ENCODE measurements at regions not wholly inside any gene's neighbourhood (a gene's known extent, or its start where the extent isn't known, plus 50 kb on each side); places are given as distances from the start of the nearest gene placed in this dataset.

DNA sequence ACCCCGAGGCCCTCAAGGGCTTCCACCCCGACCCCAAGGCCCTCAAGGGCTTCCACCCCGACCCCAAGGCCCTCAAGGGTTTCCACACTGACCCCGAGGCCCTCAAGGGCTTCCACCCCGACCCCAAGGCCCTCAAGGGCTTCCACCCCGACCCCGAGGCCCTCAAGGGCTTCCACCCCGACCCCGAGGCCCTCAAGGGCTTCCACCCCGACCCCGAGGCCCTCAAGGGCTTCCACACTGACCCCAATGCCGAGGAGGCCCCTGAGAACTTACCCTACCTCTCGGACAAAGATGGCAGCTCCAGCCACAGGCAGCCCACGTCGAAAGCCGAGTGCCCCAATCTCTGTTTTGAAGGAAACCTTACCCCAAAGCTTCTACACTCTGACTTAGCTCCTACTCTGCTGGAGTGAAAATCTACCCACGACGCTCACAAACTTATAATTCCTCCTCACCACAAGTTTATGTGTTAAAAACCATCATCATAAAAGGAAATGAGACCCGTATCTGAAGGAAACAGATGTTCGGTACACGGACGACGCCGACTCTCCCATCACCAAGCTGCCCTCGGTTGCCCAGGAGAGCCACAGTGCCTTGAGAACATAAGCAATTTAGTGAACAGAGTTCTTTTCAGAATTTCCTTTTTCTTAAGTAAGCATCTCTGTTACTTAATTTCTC is 61.2 kb upstream of the RPH3AL start:
- Histone ChIP-seq H3K18ac (ENCODE audit: extremely low read depth, low read length) (no peak overlapping the region), H3K4me1 (replicated peaks in 1 of 4; ENCODE audit: control insufficient read depth in 3 of 4, insufficient read depth in 4 of 4, low read length in 3 of 4) (peaks cover 0 to 8% (median 3%) of the 10 kb centered on the region in 4 experiments; a peak in 4 of 7 replicates), H4K8ac (ENCODE audit: extremely low read depth, insufficient read depth, low read length) (no peak overlapping the region), H2BK120ac (replicated peaks; ENCODE audit: low read depth, low read length) (no peak overlapping the region), H3K9me3 (ENCODE audit: insufficient read depth in 2 of 2, low read depth in 1 of 2, low read length in 1 of 2) (no peaks in the 10 kb centered on the region), H3K23ac (ENCODE audit: insufficient read length) (no peak overlapping the region), H3K36me3 (ENCODE audit: control insufficient read depth in 2 of 4, insufficient read depth in 4 of 4, low read length in 3 of 4) (0 out of 8 replicates have a peak, but pooled peaks cover 0 to 3% (median 0%) of the 10 kb centered on the region in 4 experiments), H2BK5ac (ENCODE audit: low read depth, low read length) (no peak overlapping the region), H2BK20ac (ENCODE audit: low read length) (no peak overlapping the region), H4K91ac (replicated peaks; ENCODE audit: insufficient read length, low read length) (no peak overlapping the region), H3K56ac (replicated peaks; ENCODE audit: insufficient read length, low read depth, low read length) (no peak overlapping the region), H3K9ac (replicated peaks in 1 of 4; ENCODE audit: extremely low read depth in 1 of 4, low read depth in 3 of 4, low read length in 3 of 4) (no peak overlapping the region), H2BK12ac (ENCODE audit: low read depth, low read length) (no peak overlapping the region), H2AFZ (ENCODE audit: low read length) (no peak overlapping the region), H4K5ac (ENCODE audit: insufficient read length, low read depth, low read length) (no peak overlapping the region), H3K79me1 (ENCODE audit: low read depth, low read length) (no peaks in the 10 kb centered on the region; the same call in 1 of the 2 replicates), H3K27me3 (replicated peaks in 1 of 4; ENCODE audit: control insufficient read depth in 3 of 4, extremely low read depth in 1 of 4, insufficient read depth in 3 of 4, low read length in 3 of 4) (no peaks in the 10 kb centered on the region), H3K79me2 (ENCODE audit: control insufficient read depth in 1 of 2, insufficient read depth in 2 of 2, low read length in 2 of 2) (no peaks in the 10 kb centered on the region), H3K4me3 (ENCODE audit: extremely low read depth in 1 of 4, insufficient read depth in 2 of 4, low read depth in 3 of 4, low read length in 4 of 4) (no peak overlapping the region), H2AK5ac (ENCODE audit: low read depth, low read length) (no peak overlapping the region), H3K23me2 (ENCODE audit: low read depth, low read length) (peaks cover 4% of the 10 kb centered on the region; the same call in 1 of the 2 replicates), H3K4ac (replicated peaks; ENCODE audit: insufficient read length, low read depth, low read length) (no peak overlapping the region), H2BK15ac (ENCODE audit: low read length) (no peak overlapping the region), H4K20me1 (replicated peaks in 1 of 2; ENCODE audit: control insufficient read depth in 1 of 2, insufficient read depth in 2 of 2, low read length in 2 of 2) (no peaks in the 10 kb centered on the region), H3K4me2 (ENCODE audit: insufficient read depth in 1 of 2, low read depth in 2 of 2, low read length in 2 of 2) (no peak overlapping the region), H3K14ac (ENCODE audit: insufficient read length) (no peak overlapping the region), H3K27ac (ENCODE audit: low read depth, low read length) (no peak overlapping the region)
- POLR2A ChIA-PET (ENCODE audit: partially characterized antibody), result no interaction called here
- 95% methylated on average over 18 of the region's 25 CpGs; no CpG with 5 or more reads in 1 of the 2 experiments for WGBS, 2 experiments (ENCODE audit: extremely low coverage in 1 of 2, insufficient coverage in 1 of 2, insufficient read length in 1 of 2, insufficient replicate concordance in 2 of 2, low coverage in 1 of 2, low lambda C conversion rate in 2 of 2, missing lambda C conversion rate in 1 of 2)
- FAIRE-seq (no peak), DNase-seq (ENCODE audit: low read depth in 1 of 2, low spot score in 2 of 2) (no peak)
- CTCF ChIA-PET (ENCODE audit: partially characterized antibody), result interaction anchor here (1.4 to 1.6 kb wide), 2 partner anchors 124 to 131 kb away, joined by 3 to 4 read pairs; no protein-coding TSS in a partner anchor
- TF ChIP-seq ZNF274 (IDR thresholded peaks at IDR 0.05; ENCODE audit: borderline replicate concordance, extremely low read depth, low read length), result no peak
- TF ChIP-seq, protein P1, sequence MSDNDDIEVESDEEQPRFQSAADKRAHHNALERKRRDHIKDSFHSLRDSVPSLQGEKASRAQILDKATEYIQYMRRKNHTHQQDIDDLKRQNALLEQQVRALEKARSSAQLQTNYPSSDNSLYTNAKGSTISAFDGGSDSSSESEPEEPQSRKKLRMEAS (IDR thresholded peaks at IDR 0.05), result no peak
- no peak for TF ChIP-seq KDM1A (IDR thresholded peaks at IDR 0.05; ENCODE audit: borderline replicate concordance, low read length)
- TF ChIP-seq EZH2 (IDR thresholded peaks at IDR 0.05; ENCODE audit: low read depth, low read length, severe bottlenecking), result no peak
- TF ChIP-seq ASH2L (IDR thresholded peaks at IDR 0.05; ENCODE audit: low read length), result no peak
- no peak for TF ChIP-seq CBX8 (IDR thresholded peaks at IDR 0.05; ENCODE audit: borderline replicate concordance, low read depth, low read length)
- TF ChIP-seq FOSL1 (IDR thresholded peaks at IDR 0.05; ENCODE audit: insufficient read depth, low read depth, low read length), result no peak
- TF ChIP-seq POLR2A (IDR thresholded peaks at IDR 0.05; ENCODE audit: control extremely low read depth in 1 of 2, low read depth in 2 of 2, low read length in 2 of 2), result no peak
- no peak for TF ChIP-seq PHF8 (conservative IDR thresholded peaks at IDR 0.05; ENCODE audit: low read depth, low read length)
- no peak for TF ChIP-seq SAP30 (IDR thresholded peaks at IDR 0.05; ENCODE audit: insufficient read depth, insufficient replicate concordance, low read length)
- TF ChIP-seq CREB1 (IDR thresholded peaks at IDR 0.05), result no peak
- no peak for TF ChIP-seq TCF12 (IDR thresholded peaks at IDR 0.05; ENCODE audit: low read depth, low read length)
- TF ChIP-seq BACH1 (IDR thresholded peaks at IDR 0.05; ENCODE audit: low read length), result no peak
- no peak for TF ChIP-seq CEBPB (IDR thresholded peaks at IDR 0.05; ENCODE audit: low read depth, low read length)
- TF ChIP-seq EGR1 (IDR thresholded peaks at IDR 0.05; ENCODE audit: borderline replicate concordance, low read depth, low read length), result no peak

All from H1 (cell line).